HEK293T (cell line): ENCODE measurements at regions not wholly inside any gene's neighbourhood (a gene's known extent, or its start where the extent isn't known, plus 50 kb on each side); places are given as distances from the start of the nearest gene placed in this dataset.

Experiments
- ARNT ChIP-seq: fragments of 450-650 bp; IDR thresholded peaks from 2 replicates; pipeline ENCODE4 v1.6.1; 2017; ENCODE audit warnings: mild to moderate bottlenecking
- BHLHE40 ChIP-seq: fragments of 450-650 bp; IDR thresholded peaks from 2 replicates; pipeline ENCODE4 v1.6.1; 2016; ENCODE audit warnings: mild to moderate bottlenecking, moderate library complexity, borderline replicate concordance
- CTBP1 ChIP-seq: fragments of 450-650 bp; IDR thresholded peaks from 2 replicates; pipeline ENCODE4 v1.6.1; 2016; ENCODE audit warnings: borderline replicate concordance
- ELF4 ChIP-seq: fragments of 450-650 bp; IDR thresholded peaks from 2 replicates; pipeline ENCODE4 v1.6.1; 2017; ENCODE audit warnings: antibody characterized with exemption
- FOXA1 ChIP-seq: fragments of 450-650 bp; IDR thresholded peaks from 2 replicates; pipeline ENCODE4 v1.6.1; 2016; ENCODE audit warnings: mild to moderate bottlenecking
- FOXK2 ChIP-seq: fragments of 450-650 bp; IDR thresholded peaks from 2 replicates; pipeline ENCODE4 v1.6.1; 2016; ENCODE audit warnings: mild to moderate bottlenecking
- FOXM1 ChIP-seq: fragments of 450-650 bp; IDR thresholded peaks from 2 replicates; pipeline ENCODE4 v1.6.1; 2017; ENCODE audit warnings: mild to moderate bottlenecking, borderline replicate concordance
- HDGF ChIP-seq: fragments of 450-650 bp; IDR thresholded peaks from 2 replicates; pipeline ENCODE4 v1.6.1; 2017; ENCODE audit warnings: antibody characterized with exemption, borderline replicate concordance
- LEF1 ChIP-seq: fragments of 450-650 bp; IDR thresholded peaks from 2 replicates; pipeline ENCODE4 v1.6.1; 2017; ENCODE audit warnings: mild to moderate bottlenecking, borderline replicate concordance
- PKNOX1 ChIP-seq: fragments of 450-650 bp; IDR thresholded peaks from 2 replicates; pipeline ENCODE4 v1.6.1; 2016
- SP1 ChIP-seq: fragments of 450-650 bp; IDR thresholded peaks from 2 replicates; pipeline ENCODE4 v1.6.1; 2017
- SUZ12 ChIP-seq: fragments of 450-650 bp; IDR thresholded peaks from 2 replicates; pipeline ENCODE4 v1.6.1; 2016; ENCODE audit warnings: mild to moderate bottlenecking
- TARDBP ChIP-seq: fragments of 450-650 bp; IDR thresholded peaks from 2 replicates; pipeline ENCODE4 v1.6.1; 2016

GRCh38 chr21:16084776-16085364 is 355.1 kb downstream of the USP25 start:
- TF ChIP-seq SP1 (no peak), PKNOX1 (no peak), BHLHE40 (no peak), LEF1 (no peak), ARNT (no peak), TARDBP (no peak), FOXM1 (no peak), FOXA1 (no peak), CTBP1 (no peak), FOXK2 (no peak), ELF4 (no peak), HDGF (no peak), SUZ12 (no peak)
